ENCODE measurements at regions not wholly inside any gene's neighbourhood (a gene's known extent, or its start where the extent isn't known, plus 50 kb on each side); places are given as distances from the start of the nearest gene placed in this dataset.
A peak's percentile ranks its signal among the peaks of the same experiment; 100 is the strongest.

GRCh38 chr4:38243388-38244053 lies 283.3 kb downstream of the PTTG2 start (continued):
- peak; percentile 76 for TF ChIP-seq ZBTB40 (IDR thresholded peaks at IDR 0.05)
- TF ChIP-seq ZBTB40 (CRISPR knock-in tag; IDR thresholded peaks at IDR 0.05): no peak
- no peak for TF ChIP-seq ZNF436 (CRISPR knock-in tag; IDR thresholded peaks at IDR 0.05)
- no peak for TF ChIP-seq HMGN3 (IDR thresholded peaks at IDR 0.05; ENCODE audit: borderline replicate concordance, extremely low read depth, insufficient read length, low read depth, low read length)
- no peak for TF ChIP-seq ZNF24 (IDR thresholded peaks at IDR 0.05)
- no peak for TF ChIP-seq RB1 (IDR thresholded peaks at IDR 0.05; ENCODE audit: low read depth)
- no peak for TF ChIP-seq POU5F1 (IDR thresholded peaks at IDR 0.05; ENCODE audit: borderline replicate concordance, low read depth, low read length, partially characterized antibody)
- TF ChIP-seq PML (IDR thresholded peaks at IDR 0.05; ENCODE audit: low read length): no peak
- TF ChIP-seq, protein P1, sequence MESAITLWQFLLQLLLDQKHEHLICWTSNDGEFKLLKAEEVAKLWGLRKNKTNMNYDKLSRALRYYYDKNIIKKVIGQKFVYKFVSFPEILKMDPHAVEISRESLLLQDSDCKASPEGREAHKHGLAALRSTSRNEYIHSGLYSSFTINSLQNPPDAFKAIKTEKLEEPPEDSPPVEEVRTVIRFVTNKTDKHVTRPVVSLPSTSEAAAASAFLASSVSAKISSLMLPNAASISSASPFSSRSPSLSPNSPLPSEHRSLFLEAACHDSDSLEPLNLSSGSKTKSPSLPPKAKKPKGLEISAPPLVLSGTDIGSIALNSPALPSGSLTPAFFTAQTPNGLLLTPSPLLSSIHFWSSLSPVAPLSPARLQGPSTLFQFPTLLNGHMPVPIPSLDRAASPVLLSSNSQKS (CRISPR knock-in tag; IDR thresholded peaks at IDR 0.05): no peak
- TF ChIP-seq TAL1 (IDR thresholded peaks at IDR 0.05): peak; percentile 15; the same call in 1 of the 2 replicates
- TF ChIP-seq, protein P2, sequence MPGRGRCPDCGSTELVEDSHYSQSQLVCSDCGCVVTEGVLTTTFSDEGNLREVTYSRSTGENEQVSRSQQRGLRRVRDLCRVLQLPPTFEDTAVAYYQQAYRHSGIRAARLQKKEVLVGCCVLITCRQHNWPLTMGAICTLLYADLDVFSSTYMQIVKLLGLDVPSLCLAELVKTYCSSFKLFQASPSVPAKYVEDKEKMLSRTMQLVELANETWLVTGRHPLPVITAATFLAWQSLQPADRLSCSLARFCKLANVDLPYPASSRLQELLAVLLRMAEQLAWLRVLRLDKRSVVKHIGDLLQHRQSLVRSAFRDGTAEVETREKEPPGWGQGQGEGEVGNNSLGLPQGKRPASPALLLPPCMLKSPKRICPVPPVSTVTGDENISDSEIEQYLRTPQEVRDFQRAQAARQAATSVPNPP (IDR thresholded peaks at IDR 0.05; ENCODE audit: borderline replicate concordance, insufficient read depth, insufficient read length): no peak
- TF ChIP-seq, protein P3, sequence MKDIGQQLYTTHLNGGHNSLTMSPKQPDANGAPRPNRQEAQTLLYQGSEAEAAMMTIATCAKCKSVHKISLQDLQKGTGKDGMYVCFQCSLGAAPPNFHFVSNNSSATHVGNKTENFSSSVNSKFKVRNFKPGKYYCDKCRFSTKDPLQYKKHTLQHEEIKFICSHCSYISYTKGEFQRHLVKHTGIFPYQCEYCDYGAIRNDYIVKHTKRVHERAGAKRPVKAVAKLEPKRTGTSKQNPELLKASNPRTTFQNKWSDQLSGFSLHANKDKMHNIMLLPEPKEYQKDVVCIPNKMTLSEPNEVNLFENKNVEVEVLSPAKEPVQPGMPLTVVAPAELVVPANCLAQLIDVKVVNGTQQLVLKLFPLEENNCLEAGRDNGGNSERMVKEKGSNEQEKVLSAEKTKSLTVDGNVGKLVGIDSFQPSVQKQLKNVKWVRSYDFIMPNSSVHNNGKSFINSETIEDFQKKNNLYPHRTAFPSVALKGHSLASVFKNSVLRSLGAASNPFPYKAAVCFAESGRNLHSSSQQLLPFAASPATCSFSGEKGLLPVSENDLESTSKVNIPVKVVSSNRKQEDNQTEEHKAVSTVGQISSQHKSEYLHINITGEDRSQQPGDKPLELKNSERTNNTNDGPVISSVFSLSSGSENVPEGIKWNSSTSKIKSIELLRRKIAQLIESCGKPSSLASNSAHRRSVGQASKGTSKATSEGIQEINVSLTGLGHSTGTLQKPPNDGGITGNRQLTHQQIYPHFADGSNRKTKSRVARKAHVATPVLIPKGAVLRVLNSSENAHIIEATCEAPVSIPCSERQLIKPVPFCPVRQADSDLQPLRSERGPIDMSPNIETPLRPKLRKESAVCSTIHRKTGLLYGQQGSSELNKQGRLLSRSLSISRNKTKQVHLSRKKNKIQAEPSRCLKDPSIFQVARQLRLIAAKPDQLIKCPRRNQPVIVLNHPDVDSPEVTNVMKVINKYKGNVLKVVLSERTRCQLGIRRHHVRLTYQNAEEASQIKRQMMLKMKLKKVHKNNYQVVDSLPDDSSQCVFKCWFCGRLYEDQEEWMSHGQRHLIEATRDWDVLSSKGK (CRISPR knock-in tag; IDR thresholded peaks at IDR 0.05): no peak
- peak in 1 of 2 experiments; percentile 59; a peak in 2 of 4 replicates for TF ChIP-seq ARNT (IDR thresholded peaks at IDR 0.05)

Data from K562 (cell line).